ENCODE measurements at regions not wholly inside any gene's neighbourhood (a gene's known extent, or its start where the extent isn't known, plus 50 kb on each side); places are given as distances from the start of the nearest gene placed in this dataset.

- DNase-seq, result no peak
Observed at GRCh38 chr14:104344818-104345620, 206.6 kb downstream of the KIF26A start.

- DNase-seq, result no peak
Observed at GRCh38 chr14:104345621-104346462, 207.5 kb downstream of the KIF26A start.

GRCh38 chr14:104346608-104347007 is 208.2 kb downstream of the KIF26A start:
- DNase-seq, result no peak

- DNase-seq, result no peak
Observed at GRCh38 chr14:104348741-104349140, 210.4 kb downstream of the KIF26A start.

GRCh38 chr14:104349950-104350349 is 211.6 kb downstream of the KIF26A start:
- DNase-seq, result no peak

- no peak for DNase-seq
Observed at GRCh38 chr14:104350463-104351185, 212.2 kb downstream of the KIF26A start.

GRCh38 chr14:104351849-104352492 is 213.6 kb downstream of the KIF26A start:
- no peak for DNase-seq

- DNase-seq, result no peak
Observed at GRCh38 chr14:104352493-104353220, 214.3 kb downstream of the KIF26A start.

- DNase-seq, result no peak
Observed at GRCh38 chr14:104353221-104353920, 215.0 kb downstream of the KIF26A start.

- DNase-seq, result no peak
Observed at GRCh38 chr14:104353921-104354701, 215.7 kb downstream of the KIF26A start.

GRCh38 chr14:104355101-104356019 is 217.0 kb downstream of the KIF26A start:
- DNase-seq, result no peak

GRCh38 chr14:104356020-104356737 is 217.8 kb downstream of the KIF26A start:
- DNase-seq, result no peak

GRCh38 chr14:104356738-104357688 is 218.6 kb downstream of the KIF26A start:
- no peak for DNase-seq

- no peak for DNase-seq
Observed at GRCh38 chr14:104357689-104358527, 219.5 kb downstream of the KIF26A start.

- no peak for DNase-seq
Observed at GRCh38 chr14:104358528-104359300, 220.3 kb downstream of the KIF26A start.
